ENCODE measurements at regions not wholly inside any gene's neighbourhood (a gene's known extent, or its start where the extent isn't known, plus 50 kb on each side); places are given as distances from the start of the nearest gene placed in this dataset.
A peak's percentile ranks its signal among the peaks of the same experiment; 100 is the strongest.

- H3K27me3 ChIP-seq (ENCODE audit: control insufficient read depth, insufficient read depth, low read length): no peaks in the 10 kb centered on the region
- no peak overlapping the region for H3K27ac ChIP-seq (ENCODE audit: low read depth in 2 of 2, low read length in 2 of 2)
- H3K4me3 ChIP-seq (ENCODE audit: low read length in 3 of 3): no peak overlapping the region
- no peak overlapping the region for H3K9ac ChIP-seq (ENCODE audit: low read length in 3 of 3)
- H3K4me1 ChIP-seq (ENCODE audit: control insufficient read depth in 2 of 3, insufficient read depth in 2 of 3, low read depth in 1 of 3, low read length in 3 of 3): no peaks in the 10 kb centered on the region
- H3K9me3 ChIP-seq (ENCODE audit: control insufficient read depth in 2 of 3, insufficient read depth in 1 of 3, low read length in 3 of 3): no peaks in the 10 kb centered on the region
- TF ChIP-seq, protein P1, sequence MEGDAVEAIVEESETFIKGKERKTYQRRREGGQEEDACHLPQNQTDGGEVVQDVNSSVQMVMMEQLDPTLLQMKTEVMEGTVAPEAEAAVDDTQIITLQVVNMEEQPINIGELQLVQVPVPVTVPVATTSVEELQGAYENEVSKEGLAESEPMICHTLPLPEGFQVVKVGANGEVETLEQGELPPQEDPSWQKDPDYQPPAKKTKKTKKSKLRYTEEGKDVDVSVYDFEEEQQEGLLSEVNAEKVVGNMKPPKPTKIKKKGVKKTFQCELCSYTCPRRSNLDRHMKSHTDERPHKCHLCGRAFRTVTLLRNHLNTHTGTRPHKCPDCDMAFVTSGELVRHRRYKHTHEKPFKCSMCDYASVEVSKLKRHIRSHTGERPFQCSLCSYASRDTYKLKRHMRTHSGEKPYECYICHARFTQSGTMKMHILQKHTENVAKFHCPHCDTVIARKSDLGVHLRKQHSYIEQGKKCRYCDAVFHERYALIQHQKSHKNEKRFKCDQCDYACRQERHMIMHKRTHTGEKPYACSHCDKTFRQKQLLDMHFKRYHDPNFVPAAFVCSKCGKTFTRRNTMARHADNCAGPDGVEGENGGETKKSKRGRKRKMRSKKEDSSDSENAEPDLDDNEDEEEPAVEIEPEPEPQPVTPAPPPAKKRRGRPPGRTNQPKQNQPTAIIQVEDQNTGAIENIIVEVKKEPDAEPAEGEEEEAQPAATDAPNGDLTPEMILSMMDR (IDR thresholded peaks at IDR 0.05; ENCODE audit: borderline replicate concordance, extremely low read depth, insufficient read depth): no peak
- FAIRE-seq: no peak
- no peak for DNase-seq
- H3K36me3 ChIP-seq (ENCODE audit: control insufficient read depth in 2 of 3, insufficient read depth in 3 of 3, low read length in 3 of 3): no peaks in the 10 kb centered on the region
- intact Hi-C loops (cut with DNase I): no loop called here
Observed at GRCh38 chr7:113705439-113705838, 213.4 kb downstream of the PPP1R3A start.

DNA sequence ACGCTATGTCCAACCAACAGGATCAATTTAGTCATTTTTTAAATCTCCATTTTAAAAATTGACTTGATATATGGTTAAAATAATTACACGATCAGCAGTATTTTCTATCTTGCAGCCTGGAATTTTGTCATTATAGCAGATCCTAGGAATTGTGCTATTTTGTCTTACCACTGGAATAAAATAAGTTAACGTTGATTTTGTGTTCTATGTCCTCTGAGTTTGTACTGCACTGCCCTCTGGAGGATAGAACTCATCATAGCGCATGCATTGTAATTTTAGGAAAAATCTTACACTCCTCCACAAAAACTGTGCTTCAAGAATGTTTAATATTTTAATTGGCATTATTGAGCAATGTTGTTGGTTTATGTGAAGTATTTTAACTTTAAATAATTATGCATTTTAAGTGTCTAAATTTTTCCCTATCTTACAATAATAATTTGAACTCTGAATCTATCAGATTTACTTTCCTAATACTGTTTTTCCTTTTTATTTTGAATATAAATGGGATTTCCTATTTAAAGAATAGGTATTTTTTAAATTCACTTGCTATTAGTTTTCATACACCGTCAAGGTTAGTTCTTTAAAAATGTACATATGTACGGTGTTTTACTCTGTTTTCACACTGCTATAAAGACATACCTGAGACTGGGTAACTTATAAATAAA, 220.1 kb downstream of the PPP1R3A start:
- DNase-seq (peak in 2 of 5 donors; percentile 28 to 53), FAIRE-seq (peak; percentile 77)
- Histone ChIP-seq H3K27ac (ENCODE audit: low read depth in 2 of 2, low read length in 2 of 2) (no peak overlapping the region), H3K27me3 (ENCODE audit: control insufficient read depth, insufficient read depth, low read length) (no peaks in the 10 kb centered on the region), H3K9me3 (ENCODE audit: control insufficient read depth in 2 of 3, insufficient read depth in 1 of 3, low read length in 3 of 3) (no peaks in the 10 kb centered on the region), H3K9ac (ENCODE audit: low read length in 3 of 3) (no peak overlapping the region), H3K36me3 (ENCODE audit: control insufficient read depth in 2 of 3, insufficient read depth in 3 of 3, low read length in 3 of 3) (no peaks in the 10 kb centered on the region), H3K4me1 (ENCODE audit: control insufficient read depth in 2 of 3, insufficient read depth in 2 of 3, low read depth in 1 of 3, low read length in 3 of 3) (no peaks in the 10 kb centered on the region), H3K4me3 (ENCODE audit: low read length in 3 of 3) (no peak overlapping the region)
- intact Hi-C loops (cut with DNase I): no loop called here
- TF ChIP-seq, protein P1 (IDR thresholded peaks at IDR 0.05; ENCODE audit: borderline replicate concordance, extremely low read depth, insufficient read depth): peak; percentile 72

DNA sequence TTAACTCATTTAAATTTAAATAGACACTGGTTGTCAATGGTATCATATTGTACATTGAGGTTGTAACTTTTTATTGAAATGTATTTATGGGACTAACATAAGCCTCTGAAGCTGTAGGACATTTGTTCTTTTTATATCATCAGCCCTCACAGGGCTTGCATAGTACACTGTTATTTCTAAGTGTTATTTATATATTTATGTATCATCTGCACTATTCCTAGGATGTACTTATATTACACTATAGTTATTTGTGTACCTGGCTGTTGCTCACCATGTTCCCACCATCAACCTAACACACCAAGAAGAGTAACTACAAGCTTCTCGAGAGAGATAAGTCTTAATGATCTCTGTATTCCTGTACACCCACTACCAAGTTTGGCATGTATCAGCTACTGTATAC, 224.7 kb downstream of the PPP1R3A start:
- no peak overlapping the region for H3K9ac ChIP-seq (ENCODE audit: low read length in 3 of 3)
- FAIRE-seq (no peak), DNase-seq (no peak)
- TF ChIP-seq, protein P1 (IDR thresholded peaks at IDR 0.05; ENCODE audit: borderline replicate concordance, extremely low read depth, insufficient read depth): no peak
- no peak overlapping the region for H3K27ac ChIP-seq (ENCODE audit: low read depth in 2 of 2, low read length in 2 of 2)
- intact Hi-C loops (cut with DNase I): no loop called here
- no peaks in the 10 kb centered on the region for H3K36me3 ChIP-seq (ENCODE audit: control insufficient read depth in 2 of 3, insufficient read depth in 3 of 3, low read length in 3 of 3)
- no peaks in the 10 kb centered on the region for H3K9me3 ChIP-seq (ENCODE audit: control insufficient read depth in 2 of 3, insufficient read depth in 1 of 3, low read length in 3 of 3)
- H3K27me3 ChIP-seq (ENCODE audit: control insufficient read depth, insufficient read depth, low read length): no peaks in the 10 kb centered on the region
- H3K4me1 ChIP-seq (ENCODE audit: control insufficient read depth in 2 of 3, insufficient read depth in 2 of 3, low read depth in 1 of 3, low read length in 3 of 3): no peaks in the 10 kb centered on the region
- no peak overlapping the region for H3K4me3 ChIP-seq (ENCODE audit: low read length in 3 of 3)

- Histone ChIP-seq H3K9ac (ENCODE audit: low read length in 3 of 3) (no peak overlapping the region), H3K9me3 (ENCODE audit: control insufficient read depth in 2 of 3, insufficient read depth in 1 of 3, low read length in 3 of 3) (peaks cover 0 to 3% (median 0%) of the 10 kb centered on the region in 3 donors), H3K4me3 (ENCODE audit: low read length in 3 of 3) (no peak overlapping the region), H3K4me1 (ENCODE audit: control insufficient read depth in 2 of 3, insufficient read depth in 2 of 3, low read depth in 1 of 3, low read length in 3 of 3) (no peaks in the 10 kb centered on the region), H3K27me3 (ENCODE audit: control insufficient read depth, insufficient read depth, low read length) (no peaks in the 10 kb centered on the region), H3K36me3 (ENCODE audit: control insufficient read depth in 2 of 3, insufficient read depth in 3 of 3, low read length in 3 of 3) (no peaks in the 10 kb centered on the region), H3K27ac (ENCODE audit: low read depth in 2 of 2, low read length in 2 of 2) (no peak overlapping the region)
- intact Hi-C loops (cut with DNase I): no loop called here
- DNase-seq (no peak), FAIRE-seq (no peak)
- TF ChIP-seq, protein P1 (IDR thresholded peaks at IDR 0.05; ENCODE audit: borderline replicate concordance, extremely low read depth, insufficient read depth): no peak
Observed at GRCh38 chr7:113684165-113684564, 234.6 kb downstream of the PPP1R3A start.

Data from kidney (tissue), 13 donors.